MM.1S (cell line): ENCODE measurements at regions not wholly inside any gene's neighbourhood (a gene's known extent, or its start where the extent isn't known, plus 50 kb on each side); places are given as distances from the start of the nearest gene placed in this dataset.

Source experiments
- EZH2 ChIP-seq: fragments of 300-600 bp; sonication (generic); optimal IDR thresholded peaks from 2 replicates; pipeline ENCODE3; 2017; ENCODE audit warnings: low read depth, mild to moderate bottlenecking, antibody characterized with exemption, low read length, mixed read lengths
- TF ChIP-seq, protein P1 (sequence below): fragments of 300-600 bp; sonication (generic); IDR thresholded peaks from 2 replicates; pipeline ENCODE4 v1.5.1; 2016; ENCODE audit warnings: antibody characterized with exemption, low read length, mixed read lengths

- TF ChIP-seq, protein P1, sequence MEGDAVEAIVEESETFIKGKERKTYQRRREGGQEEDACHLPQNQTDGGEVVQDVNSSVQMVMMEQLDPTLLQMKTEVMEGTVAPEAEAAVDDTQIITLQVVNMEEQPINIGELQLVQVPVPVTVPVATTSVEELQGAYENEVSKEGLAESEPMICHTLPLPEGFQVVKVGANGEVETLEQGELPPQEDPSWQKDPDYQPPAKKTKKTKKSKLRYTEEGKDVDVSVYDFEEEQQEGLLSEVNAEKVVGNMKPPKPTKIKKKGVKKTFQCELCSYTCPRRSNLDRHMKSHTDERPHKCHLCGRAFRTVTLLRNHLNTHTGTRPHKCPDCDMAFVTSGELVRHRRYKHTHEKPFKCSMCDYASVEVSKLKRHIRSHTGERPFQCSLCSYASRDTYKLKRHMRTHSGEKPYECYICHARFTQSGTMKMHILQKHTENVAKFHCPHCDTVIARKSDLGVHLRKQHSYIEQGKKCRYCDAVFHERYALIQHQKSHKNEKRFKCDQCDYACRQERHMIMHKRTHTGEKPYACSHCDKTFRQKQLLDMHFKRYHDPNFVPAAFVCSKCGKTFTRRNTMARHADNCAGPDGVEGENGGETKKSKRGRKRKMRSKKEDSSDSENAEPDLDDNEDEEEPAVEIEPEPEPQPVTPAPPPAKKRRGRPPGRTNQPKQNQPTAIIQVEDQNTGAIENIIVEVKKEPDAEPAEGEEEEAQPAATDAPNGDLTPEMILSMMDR = no peak
- no peak for TF ChIP-seq EZH2
These were observed 119.9 kb downstream of the COPS8 start for GRCh38 chr2:237205561-237205971.
